ENCODE measurements at regions not wholly inside any gene's neighbourhood (a gene's known extent, or its start where the extent isn't known, plus 50 kb on each side); places are given as distances from the start of the nearest gene placed in this dataset.

DNA sequence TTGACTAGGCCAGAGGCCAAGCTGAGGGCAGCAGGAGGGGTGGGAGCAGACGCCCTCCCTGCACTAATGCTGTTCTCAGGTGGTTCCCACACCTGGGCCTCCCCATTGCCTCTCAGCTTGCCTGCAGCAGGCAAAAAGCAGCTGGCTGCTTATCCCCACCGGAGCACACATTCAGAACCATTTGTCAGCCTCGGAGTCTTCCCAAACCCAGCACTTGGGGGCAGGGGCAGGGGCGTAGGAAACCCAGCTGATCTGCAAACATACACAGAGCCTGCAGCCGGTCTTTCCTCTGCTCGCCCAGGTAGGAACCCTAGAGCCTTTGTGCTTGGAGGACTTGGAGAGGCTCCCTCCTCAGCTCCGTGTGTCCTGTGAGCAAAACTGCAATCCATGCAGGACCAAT, 249.8 kb downstream of the CYP26B1 start:
- Histone ChIP-seq H3K79me2 (ENCODE audit: control insufficient read depth, insufficient read depth, low read length, unreplicated experiment) (no peaks in the 10 kb centered on the region), H3K27me3 (ENCODE audit: insufficient read depth, low read length) (0 out of 2 replicates have a peak, but pooled peaks cover 7% of the 10 kb centered on the region), H3K36me3 (ENCODE audit: insufficient read depth, low read length) (no peaks in the 10 kb centered on the region), H3K27ac (ENCODE audit: low read depth, low read length) (no peak overlapping the region), H2AFZ (ENCODE audit: low read length, unreplicated experiment) (no peak overlapping the region), H3K4me3 (ENCODE audit: low read depth, low read length) (no peak overlapping the region), H3K4me1 (ENCODE audit: control insufficient read depth, insufficient read depth, low read length, unreplicated experiment) (no peaks in the 10 kb centered on the region)

DNA sequence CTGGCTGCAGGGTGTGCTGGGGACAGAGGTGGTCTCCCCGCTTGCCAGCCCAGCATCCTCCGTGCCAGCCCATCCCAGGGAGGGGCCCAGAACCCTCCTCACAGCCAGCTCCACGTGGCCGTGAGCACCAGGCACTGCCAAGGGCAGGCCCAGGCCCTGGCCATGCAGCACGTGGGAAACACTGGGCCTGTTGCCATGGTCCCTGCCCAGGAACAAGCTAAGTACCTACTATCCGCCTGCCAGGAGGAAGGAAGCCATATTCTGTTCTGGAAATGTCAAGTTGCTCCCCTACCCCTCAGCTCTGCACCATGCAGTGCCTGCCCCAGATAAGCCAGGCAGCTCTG, 250.6 kb downstream of the CYP26B1 start:
- Histone ChIP-seq H3K4me1 (ENCODE audit: control insufficient read depth, insufficient read depth, low read length, unreplicated experiment) (no peaks in the 10 kb centered on the region), H3K27ac (ENCODE audit: low read depth, low read length) (no peak overlapping the region), H3K79me2 (ENCODE audit: control insufficient read depth, insufficient read depth, low read length, unreplicated experiment) (no peaks in the 10 kb centered on the region), H3K36me3 (ENCODE audit: insufficient read depth, low read length) (no peaks in the 10 kb centered on the region), H2AFZ (ENCODE audit: low read length, unreplicated experiment) (no peak overlapping the region), H3K4me3 (ENCODE audit: low read depth, low read length) (no peak overlapping the region), H3K27me3 (ENCODE audit: insufficient read depth, low read length) (0 out of 2 replicates have a peak, but pooled peaks cover 7% of the 10 kb centered on the region)

DNA sequence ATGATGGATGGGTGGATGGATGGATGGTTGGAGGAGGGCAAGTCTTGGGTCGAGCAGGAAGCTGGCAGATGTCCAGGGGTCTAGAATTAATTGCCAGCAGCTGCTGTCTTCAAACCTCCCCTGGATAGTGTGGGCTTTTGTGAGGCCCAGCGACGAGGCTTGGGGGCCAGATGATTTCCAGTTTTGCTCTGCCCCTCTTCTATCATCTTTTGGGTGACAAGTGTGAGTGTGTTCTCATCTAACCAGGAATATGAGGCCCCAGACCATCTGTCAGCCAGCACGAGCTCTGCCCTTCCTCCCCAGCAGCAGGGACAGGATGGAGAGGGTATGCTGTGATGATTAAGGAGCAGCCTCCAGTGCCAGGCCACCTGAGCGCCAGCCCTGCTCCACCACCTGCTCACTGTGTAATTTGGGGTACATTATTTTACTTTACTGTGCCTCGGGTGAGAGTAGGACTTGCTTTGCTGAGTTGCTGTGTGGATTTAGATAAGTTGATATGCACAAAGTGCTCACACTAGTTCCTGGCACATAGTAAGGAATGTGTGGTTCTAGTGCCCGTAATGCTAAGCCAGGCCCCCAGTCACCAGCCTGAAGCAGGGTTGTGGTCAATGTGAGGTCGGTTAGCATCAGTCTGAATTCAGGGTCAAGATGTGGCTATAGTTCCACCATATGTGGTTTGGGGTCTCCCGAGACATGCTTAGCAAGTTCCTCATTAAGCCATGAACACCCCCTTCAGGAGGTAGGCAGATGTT, 251.1 kb downstream of the CYP26B1 start:
- 0 out of 2 replicates have a peak, but pooled peaks cover 7% of the 10 kb centered on the region for H3K27me3 ChIP-seq (ENCODE audit: insufficient read depth, low read length)
- H3K27ac ChIP-seq (ENCODE audit: low read depth, low read length) = no peak overlapping the region
- H3K36me3 ChIP-seq (ENCODE audit: insufficient read depth, low read length) = no peaks in the 10 kb centered on the region
- H3K4me3 ChIP-seq (ENCODE audit: low read depth, low read length) = no peak overlapping the region
- H2AFZ ChIP-seq (ENCODE audit: low read length, unreplicated experiment) = no peak overlapping the region
- H3K79me2 ChIP-seq (ENCODE audit: control insufficient read depth, insufficient read depth, low read length, unreplicated experiment) = no peaks in the 10 kb centered on the region
- H3K4me1 ChIP-seq (ENCODE audit: control insufficient read depth, insufficient read depth, low read length, unreplicated experiment) = no peaks in the 10 kb centered on the region

DNA sequence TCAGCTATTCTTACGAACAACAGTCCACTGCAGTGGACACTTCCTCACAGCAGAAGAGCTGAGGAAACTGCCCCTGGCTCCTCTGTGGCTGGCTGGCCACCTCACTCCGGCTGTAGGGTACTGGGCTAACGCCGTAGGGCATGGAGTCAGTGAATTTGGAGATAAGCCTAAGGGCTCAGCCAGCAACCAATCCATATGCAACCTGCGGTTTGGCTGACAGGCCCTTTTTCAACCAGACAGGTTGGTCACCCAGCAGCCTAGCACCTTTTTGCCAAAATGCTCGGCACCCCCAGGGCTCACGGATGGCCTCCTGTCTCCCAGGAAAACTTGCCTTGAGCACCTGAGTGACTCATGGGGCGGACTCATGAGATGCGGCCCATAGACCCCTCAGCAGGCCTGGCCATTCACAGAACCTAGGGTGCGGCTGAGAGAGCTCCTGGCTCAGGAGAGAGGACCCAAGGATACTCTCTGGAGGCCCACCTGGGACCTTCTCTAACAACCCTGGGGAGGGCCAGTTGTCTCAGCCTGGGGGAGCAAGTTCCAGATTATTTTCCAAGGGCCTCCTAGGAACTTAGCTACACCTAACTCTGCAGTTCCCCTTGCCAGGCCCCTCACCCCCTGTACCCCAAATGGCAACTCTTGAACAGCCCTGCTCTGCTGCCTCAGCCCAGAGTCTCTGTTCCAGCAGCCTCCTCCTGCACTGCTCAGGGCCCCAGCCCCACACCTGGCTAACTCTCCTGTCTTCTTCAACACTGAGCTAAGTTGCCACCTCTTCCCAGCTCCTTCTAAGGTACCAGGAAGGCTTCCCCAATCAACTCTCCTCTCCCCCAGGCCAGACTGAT, 252.1 kb downstream of the CYP26B1 start:
- 0 out of 2 replicates have a peak, but pooled peaks cover 2% of the 10 kb centered on the region for H3K27me3 ChIP-seq (ENCODE audit: insufficient read depth, low read length)

DNA sequence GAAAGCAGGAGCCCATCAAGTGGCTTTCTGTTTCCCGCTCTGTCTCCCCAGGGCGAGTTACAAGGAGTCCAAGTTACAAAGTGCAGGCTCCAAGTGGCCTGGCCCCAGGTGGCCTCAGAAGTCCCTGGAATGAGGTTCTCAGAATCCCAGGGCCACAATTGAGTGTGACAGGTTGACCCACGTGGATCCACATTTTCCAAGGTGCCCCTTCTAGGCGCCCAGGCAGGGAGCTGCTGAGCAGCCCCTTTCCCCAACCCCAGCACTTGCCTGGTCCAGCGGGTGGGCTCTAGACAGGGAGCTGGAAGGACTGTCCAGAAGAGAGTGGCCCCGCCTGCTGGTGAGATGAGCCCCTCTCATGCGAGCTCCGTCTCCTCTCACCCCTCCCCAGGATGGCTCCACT, 253.4 kb downstream of the CYP26B1 start:
- H3K4me3 ChIP-seq (ENCODE audit: low read depth, low read length) = no peak overlapping the region
- no peaks in the 10 kb centered on the region for H3K79me2 ChIP-seq (ENCODE audit: control insufficient read depth, insufficient read depth, low read length, unreplicated experiment)
- peaks cover 16% of the 10 kb centered on the region for H3K4me1 ChIP-seq (ENCODE audit: control insufficient read depth, insufficient read depth, low read length, unreplicated experiment)
- no peaks in the 10 kb centered on the region for H3K27me3 ChIP-seq (ENCODE audit: insufficient read depth, low read length)
- no peaks in the 10 kb centered on the region for H3K36me3 ChIP-seq (ENCODE audit: insufficient read depth, low read length)
- no peak overlapping the region for H2AFZ ChIP-seq (ENCODE audit: low read length, unreplicated experiment)
- H3K27ac ChIP-seq (ENCODE audit: low read depth, low read length) = no peak overlapping the region

More for the DNA sequence above, 252.1 kb downstream of the CYP26B1 start:
- Histone ChIP-seq H3K4me1 (ENCODE audit: control insufficient read depth, insufficient read depth, low read length, unreplicated experiment) (peaks cover 6% of the 10 kb centered on the region), H2AFZ (ENCODE audit: low read length, unreplicated experiment) (no peak overlapping the region), H3K4me3 (ENCODE audit: low read depth, low read length) (no peak overlapping the region), H3K27ac (ENCODE audit: low read depth, low read length) (no peak overlapping the region), H3K79me2 (ENCODE audit: control insufficient read depth, insufficient read depth, low read length, unreplicated experiment) (no peaks in the 10 kb centered on the region), H3K36me3 (ENCODE audit: insufficient read depth, low read length) (no peaks in the 10 kb centered on the region)

DNA sequence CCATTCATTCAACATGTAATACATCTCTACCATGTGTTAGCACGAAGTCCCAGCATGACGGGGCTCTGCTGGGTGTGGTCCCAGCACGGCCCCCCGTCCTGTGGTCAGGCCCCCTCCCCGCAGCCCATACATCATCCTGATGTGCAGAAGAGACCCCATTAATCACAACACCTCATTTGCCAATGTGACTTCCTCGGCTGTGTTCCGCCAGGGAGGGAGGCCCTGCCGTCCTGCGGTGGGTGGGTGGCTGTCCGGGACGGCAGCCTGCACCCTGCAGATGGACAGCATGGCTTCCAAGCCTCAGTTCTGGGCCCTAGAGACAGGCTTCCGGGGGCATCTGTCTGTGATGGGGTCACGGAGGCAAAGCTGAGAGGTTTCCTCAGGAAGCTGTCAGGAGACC, 254.0 kb downstream of the CYP26B1 start:
- Histone ChIP-seq H2AFZ (ENCODE audit: low read length, unreplicated experiment) (no peak overlapping the region), H3K4me1 (ENCODE audit: control insufficient read depth, insufficient read depth, low read length, unreplicated experiment) (peaks cover 22% of the 10 kb centered on the region), H3K79me2 (ENCODE audit: control insufficient read depth, insufficient read depth, low read length, unreplicated experiment) (no peaks in the 10 kb centered on the region), H3K4me3 (ENCODE audit: low read depth, low read length) (no peak overlapping the region), H3K27me3 (ENCODE audit: insufficient read depth, low read length) (no peaks in the 10 kb centered on the region), H3K27ac (ENCODE audit: low read depth, low read length) (no peak overlapping the region), H3K36me3 (ENCODE audit: insufficient read depth, low read length) (no peaks in the 10 kb centered on the region)

DNA sequence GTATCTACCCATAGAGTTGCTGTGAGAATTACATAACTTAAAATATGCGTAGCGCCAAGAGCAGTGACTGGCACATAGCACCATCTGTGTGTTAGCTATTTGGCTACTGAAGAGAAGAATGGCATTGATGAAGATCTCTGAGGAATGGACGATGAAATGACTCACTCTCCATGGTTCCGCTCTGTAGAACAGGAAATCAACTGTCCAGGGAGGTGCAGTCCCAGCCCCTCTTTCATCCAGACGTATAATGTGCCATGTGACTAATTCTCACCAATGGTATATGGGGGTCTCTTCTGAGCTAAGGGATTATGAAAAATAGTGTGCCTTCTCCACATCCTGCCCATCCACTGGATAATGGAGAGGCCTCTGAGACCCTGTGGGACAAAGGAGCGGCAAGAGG, 254.8 kb downstream of the CYP26B1 start:
- Histone ChIP-seq H3K4me1 (ENCODE audit: control insufficient read depth, insufficient read depth, low read length, unreplicated experiment) (peaks cover 27% of the 10 kb centered on the region), H3K27me3 (ENCODE audit: insufficient read depth, low read length) (no peaks in the 10 kb centered on the region), H3K79me2 (ENCODE audit: control insufficient read depth, insufficient read depth, low read length, unreplicated experiment) (no peaks in the 10 kb centered on the region), H2AFZ (ENCODE audit: low read length, unreplicated experiment) (no peak overlapping the region), H3K36me3 (ENCODE audit: insufficient read depth, low read length) (no peaks in the 10 kb centered on the region), H3K4me3 (ENCODE audit: low read depth, low read length) (no peak overlapping the region), H3K27ac (ENCODE audit: low read depth, low read length) (no peak overlapping the region)

DNA sequence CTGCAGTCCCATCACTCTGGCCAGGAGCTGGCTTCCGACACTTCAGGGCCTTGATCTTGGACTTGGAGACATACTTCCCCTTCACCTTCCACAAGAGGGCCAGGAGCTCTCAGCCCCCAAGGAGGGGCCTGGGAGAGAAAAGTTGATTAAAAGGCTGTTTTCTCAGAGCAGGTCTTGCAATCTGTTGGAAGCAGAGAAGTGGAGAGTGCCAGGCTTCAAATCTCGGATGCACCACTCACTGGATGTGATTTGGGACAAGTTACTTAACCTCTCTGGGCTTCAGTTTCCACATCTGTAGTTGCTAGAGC, 255.3 kb downstream of the CYP26B1 start:
- no peak overlapping the region for H2AFZ ChIP-seq (ENCODE audit: low read length, unreplicated experiment)
- peaks cover 27% of the 10 kb centered on the region for H3K4me1 ChIP-seq (ENCODE audit: control insufficient read depth, insufficient read depth, low read length, unreplicated experiment)
- no peaks in the 10 kb centered on the region for H3K36me3 ChIP-seq (ENCODE audit: insufficient read depth, low read length)
- H3K27me3 ChIP-seq (ENCODE audit: insufficient read depth, low read length) = no peaks in the 10 kb centered on the region
- no peaks in the 10 kb centered on the region for H3K79me2 ChIP-seq (ENCODE audit: control insufficient read depth, insufficient read depth, low read length, unreplicated experiment)
- H3K4me3 ChIP-seq (ENCODE audit: low read depth, low read length) = no peak overlapping the region
- H3K27ac ChIP-seq (ENCODE audit: low read depth, low read length) = no peak overlapping the region

DNA sequence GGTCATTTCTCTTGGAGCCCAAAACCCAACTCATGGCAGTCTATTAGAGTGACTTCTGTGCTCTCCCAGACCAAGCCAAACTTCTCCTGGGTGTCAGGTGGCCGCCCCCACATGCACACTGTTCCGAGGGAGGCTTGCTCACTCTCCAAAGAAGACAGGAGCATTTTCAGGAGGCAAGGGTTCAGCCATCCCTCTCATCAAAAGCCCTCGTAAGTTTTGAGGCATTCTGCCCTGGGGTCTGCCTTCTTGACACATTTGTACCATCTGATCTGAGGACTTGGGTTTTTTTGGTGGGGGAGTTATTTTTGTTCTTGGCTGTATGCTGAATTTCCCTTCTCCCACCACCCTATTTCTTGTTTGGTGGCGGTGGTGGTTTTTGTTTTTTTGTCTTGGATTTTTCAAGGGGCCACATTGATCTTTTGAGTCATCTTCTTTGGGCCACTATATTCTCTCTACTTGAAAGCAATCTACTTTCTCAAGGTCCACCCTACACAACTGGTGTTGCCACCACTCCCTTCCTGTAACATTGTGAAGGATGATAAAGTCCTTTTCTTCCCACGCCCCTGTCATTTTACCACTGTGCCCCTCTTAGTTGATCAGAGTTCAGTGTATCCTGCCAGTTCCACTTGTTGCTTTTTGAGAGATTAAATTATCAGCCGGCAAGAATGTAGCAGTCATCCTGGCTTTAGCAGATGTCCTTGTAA, 255.8 kb downstream of the CYP26B1 start:
- Histone ChIP-seq H2AFZ (ENCODE audit: low read length, unreplicated experiment) (no peak overlapping the region), H3K36me3 (ENCODE audit: insufficient read depth, low read length) (no peaks in the 10 kb centered on the region), H3K27ac (ENCODE audit: low read depth, low read length) (no peak overlapping the region), H3K4me3 (ENCODE audit: low read depth, low read length) (no peak overlapping the region), H3K79me2 (ENCODE audit: control insufficient read depth, insufficient read depth, low read length, unreplicated experiment) (no peaks in the 10 kb centered on the region), H3K4me1 (ENCODE audit: control insufficient read depth, insufficient read depth, low read length, unreplicated experiment) (peaks cover 27% of the 10 kb centered on the region), H3K27me3 (ENCODE audit: insufficient read depth, low read length) (no peaks in the 10 kb centered on the region)

DNA sequence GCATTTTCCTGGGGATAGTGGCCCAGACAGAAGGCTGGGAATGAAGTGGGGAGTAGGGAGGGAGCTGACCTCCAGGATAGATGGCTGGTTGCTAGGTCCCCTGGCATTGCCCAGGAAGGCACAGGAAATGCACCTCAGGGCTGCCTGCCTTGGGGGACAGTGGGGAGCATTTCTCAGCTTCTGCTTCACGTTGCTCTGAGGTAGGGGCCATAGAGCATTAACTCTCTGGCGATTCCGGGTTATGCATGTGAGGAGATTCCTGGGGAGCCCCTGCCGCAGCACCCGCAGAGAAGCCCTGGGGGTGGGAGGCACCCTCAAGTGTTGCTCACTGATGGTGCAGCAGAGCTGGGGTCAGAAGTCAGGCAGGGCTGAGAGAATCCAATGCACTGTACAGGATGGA, 256.5 kb downstream of the CYP26B1 start:
- Histone ChIP-seq H2AFZ (ENCODE audit: low read length, unreplicated experiment) (no peak overlapping the region), H3K36me3 (ENCODE audit: insufficient read depth, low read length) (no peaks in the 10 kb centered on the region), H3K4me3 (ENCODE audit: low read depth, low read length) (no peak overlapping the region), H3K27ac (ENCODE audit: low read depth, low read length) (no peak overlapping the region), H3K79me2 (ENCODE audit: control insufficient read depth, insufficient read depth, low read length, unreplicated experiment) (no peaks in the 10 kb centered on the region), H3K4me1 (ENCODE audit: control insufficient read depth, insufficient read depth, low read length, unreplicated experiment) (peaks cover 27% of the 10 kb centered on the region), H3K27me3 (ENCODE audit: insufficient read depth, low read length) (no peaks in the 10 kb centered on the region)
